Mucosa of stomach (tissue), 1 donor: ENCODE measurements at regions not wholly inside any gene's neighbourhood (a gene's known extent, or its start where the extent isn't known, plus 50 kb on each side); places are given as distances from the start of the nearest gene placed in this dataset.

ENCODE experiments used
- H3K27me3 ChIP-seq: one replicate; pipeline ENCODE4 v1.7.0; 2013; ENCODE audit warnings: mild to moderate bottlenecking, low read length; ENCODE audit not compliant: control insufficient read depth, insufficient read depth
- H3K36me3 ChIP-seq: one replicate; pipeline ENCODE4 v1.7.0; 2013; ENCODE audit warnings: low read length; ENCODE audit not compliant: control insufficient read depth, insufficient read depth
- H3K4me1 ChIP-seq: one replicate; pipeline ENCODE4 v1.7.0; 2013; ENCODE audit warnings: mild to moderate bottlenecking, low read length; ENCODE audit not compliant: control insufficient read depth, insufficient read depth
- H3K4me3 ChIP-seq: one replicate; pipeline ENCODE4 v1.7.0; 2013; ENCODE audit warnings: low read length
- H3K9ac ChIP-seq: one replicate; pipeline ENCODE4 v1.7.0; 2013; ENCODE audit warnings: mild to moderate bottlenecking, low read length, moderate library complexity
- H3K9me3 ChIP-seq: one replicate; pipeline ENCODE4 v1.7.0; 2013; ENCODE audit warnings: mild to moderate bottlenecking, low read length, moderate library complexity; ENCODE audit not compliant: control insufficient read depth
- donor health status: Pancreatic carcinoma.

DNA sequence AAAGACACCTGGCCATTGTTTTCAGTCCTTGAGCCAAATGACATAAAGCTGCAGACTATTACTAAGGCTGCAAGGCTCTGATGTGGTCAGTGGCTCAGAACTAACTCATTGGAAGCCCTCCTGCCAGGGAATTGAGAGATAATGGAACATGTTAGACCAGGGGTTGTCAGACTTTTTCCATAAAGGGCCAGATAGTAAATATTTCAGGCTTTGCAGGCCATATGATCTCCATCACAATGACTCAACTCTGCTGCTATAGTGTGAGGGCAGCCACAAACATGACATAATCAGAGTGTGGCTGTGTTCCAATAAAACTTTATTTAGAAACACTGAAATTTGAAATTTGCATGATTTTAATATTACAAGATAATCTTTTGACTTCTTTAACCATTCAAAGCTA, 140.3 kb downstream of the TMEM30B start:
- Histone ChIP-seq H3K4me3 (no peak overlapping the region), H3K36me3 (no peaks in the 10 kb centered on the region), H3K9me3 (no peaks in the 10 kb centered on the region), H3K27me3 (no peaks in the 10 kb centered on the region), H3K4me1 (no peaks in the 10 kb centered on the region), H3K9ac (no peak overlapping the region)

- H3K36me3 ChIP-seq = no peaks in the 10 kb centered on the region
- no peak overlapping the region for H3K9ac ChIP-seq
- H3K4me3 ChIP-seq = no peak overlapping the region
- H3K27me3 ChIP-seq = no peaks in the 10 kb centered on the region
- no peaks in the 10 kb centered on the region for H3K9me3 ChIP-seq
- no peaks in the 10 kb centered on the region for H3K4me1 ChIP-seq
Observed at GRCh38 chr14:61140271-61140670, 140.9 kb downstream of the TMEM30B start.

DNA sequence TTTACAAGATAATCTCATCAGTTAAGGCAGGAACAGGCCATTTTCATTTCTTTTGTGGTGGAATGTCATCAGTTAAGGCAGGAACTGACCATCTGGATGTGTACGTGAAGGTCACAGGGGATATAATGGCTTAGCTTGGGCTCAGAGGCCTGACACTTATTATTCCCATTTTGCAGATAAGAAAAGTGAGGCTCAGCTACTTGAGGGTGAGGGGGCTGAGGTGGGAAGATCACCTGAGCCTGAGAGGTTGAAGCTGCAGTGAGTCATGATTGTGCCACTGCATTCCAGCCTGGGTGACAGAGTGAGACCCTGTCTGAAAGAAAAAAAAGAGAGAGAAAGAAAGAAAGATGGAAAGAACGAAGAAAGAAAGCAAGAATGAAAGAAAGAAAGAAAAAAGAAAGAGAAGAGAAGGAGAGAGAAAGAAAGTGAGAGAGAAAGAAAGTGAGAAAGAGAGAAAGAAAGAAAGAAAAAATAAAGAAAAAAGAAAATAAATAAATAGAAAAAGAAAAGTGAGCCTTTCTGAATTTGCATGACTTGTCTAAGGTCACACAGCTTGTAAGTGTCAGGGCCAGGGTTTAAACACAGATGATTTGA, 142.0 kb downstream of the TMEM30B start:
- Histone ChIP-seq H3K4me1 (no peaks in the 10 kb centered on the region), H3K4me3 (no peak overlapping the region), H3K9ac (no peak overlapping the region), H3K27me3 (no peaks in the 10 kb centered on the region), H3K9me3 (no peaks in the 10 kb centered on the region), H3K36me3 (no peaks in the 10 kb centered on the region)

DNA sequence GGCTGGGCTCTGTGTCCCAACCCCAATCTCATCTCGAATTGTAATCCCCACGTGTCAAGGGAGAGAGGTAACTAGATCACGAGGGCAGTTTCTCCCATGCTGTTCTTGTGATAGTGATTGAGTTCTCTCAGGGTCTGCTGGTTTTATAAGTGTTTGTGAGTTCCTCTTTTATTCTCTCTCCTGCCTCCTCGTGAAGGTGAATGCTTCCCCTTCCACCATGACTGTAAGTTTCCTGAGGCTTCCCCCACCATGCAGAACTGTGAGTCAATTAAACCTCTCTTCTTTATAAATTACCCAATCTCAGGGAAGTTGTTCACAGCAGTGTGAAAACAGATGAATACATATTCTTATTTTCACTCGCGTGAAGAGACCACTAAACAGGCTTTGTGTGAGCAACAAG, 148.2 kb downstream of the TMEM30B start:
- Histone ChIP-seq H3K27me3 (no peaks in the 10 kb centered on the region), H3K9ac (no peak overlapping the region), H3K4me1 (no peaks in the 10 kb centered on the region), H3K4me3 (no peak overlapping the region), H3K9me3 (no peaks in the 10 kb centered on the region), H3K36me3 (no peaks in the 10 kb centered on the region)

- Histone ChIP-seq H3K9me3 (no peaks in the 10 kb centered on the region), H3K4me3 (no peak overlapping the region), H3K4me1 (no peaks in the 10 kb centered on the region), H3K9ac (no peak overlapping the region), H3K36me3 (no peaks in the 10 kb centered on the region), H3K27me3 (no peaks in the 10 kb centered on the region)
Observed at GRCh38 chr14:61132336-61132735, 148.8 kb downstream of the TMEM30B start.

GRCh38 chr14:61130512-61131260, 149.6 kb downstream of the SLC38A6 start:
- Histone ChIP-seq H3K9me3 (no peaks in the 10 kb centered on the region), H3K27me3 (no peaks in the 10 kb centered on the region), H3K36me3 (no peaks in the 10 kb centered on the region), H3K4me3 (no peak overlapping the region), H3K4me1 (peaks cover 2% of the 10 kb centered on the region), H3K9ac (no peak overlapping the region)

- Histone ChIP-seq H3K4me1 (peaks cover 3% of the 10 kb centered on the region), H3K4me3 (no peak overlapping the region), H3K9me3 (no peaks in the 10 kb centered on the region), H3K9ac (no peak overlapping the region), H3K27me3 (no peaks in the 10 kb centered on the region), H3K36me3 (no peaks in the 10 kb centered on the region)
Observed at GRCh38 chr14:61129168-61129745, 148.2 kb downstream of the SLC38A6 start.

GRCh38 chr14:61128382-61129167, 147.5 kb downstream of the SLC38A6 start:
- no peak overlapping the region for H3K9ac ChIP-seq
- H3K9me3 ChIP-seq = no peaks in the 10 kb centered on the region
- H3K36me3 ChIP-seq = no peaks in the 10 kb centered on the region
- no peak overlapping the region for H3K4me3 ChIP-seq
- no peaks in the 10 kb centered on the region for H3K27me3 ChIP-seq
- H3K4me1 ChIP-seq = peaks cover 3% of the 10 kb centered on the region

DNA sequence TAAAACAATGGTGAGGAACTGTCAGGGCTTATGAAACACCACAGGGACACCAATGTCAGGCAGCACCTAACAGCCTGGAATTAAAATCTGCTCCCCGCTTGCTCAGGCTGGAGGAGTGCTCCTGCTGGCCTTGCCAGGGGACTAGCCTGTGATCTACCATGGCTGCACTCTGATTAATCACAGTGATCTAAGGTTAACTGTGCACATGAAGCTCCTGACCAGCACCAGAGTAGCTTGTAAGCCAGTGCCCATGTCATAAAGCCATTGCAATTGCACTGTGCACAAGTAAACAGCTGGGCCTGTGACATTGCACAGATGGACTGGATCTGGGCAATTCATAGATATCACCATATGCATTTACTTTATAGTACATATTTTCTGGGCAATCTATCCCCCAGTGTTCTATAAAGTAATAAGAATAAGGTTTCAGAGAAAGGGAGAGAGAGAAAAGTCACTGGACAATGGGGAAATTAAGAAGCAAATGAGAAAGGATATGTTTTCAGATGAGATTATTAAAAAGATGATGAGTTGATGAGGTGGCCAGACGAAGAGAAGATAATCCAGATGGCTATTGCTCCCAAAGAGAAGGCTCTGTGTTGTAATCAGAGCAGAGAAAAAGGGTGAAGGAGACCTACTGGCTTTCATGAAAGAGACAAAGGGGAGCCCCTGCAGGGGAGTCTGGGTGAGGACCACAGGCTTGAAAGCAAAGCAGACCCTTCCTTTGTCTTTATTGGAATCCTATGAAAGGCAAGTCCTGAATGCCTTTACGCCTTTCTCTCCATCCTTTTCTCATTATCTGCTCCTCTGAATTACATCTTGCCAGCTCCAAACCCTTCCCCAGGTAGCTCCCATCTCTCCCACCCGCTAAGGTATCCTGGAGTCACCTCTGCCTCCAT, 145.8 kb downstream of the SLC38A6 start:
- Histone ChIP-seq H3K36me3 (no peaks in the 10 kb centered on the region), H3K4me3 (no peak overlapping the region), H3K4me1 (peaks cover 3% of the 10 kb centered on the region), H3K27me3 (no peaks in the 10 kb centered on the region), H3K9me3 (no peaks in the 10 kb centered on the region), H3K9ac (no peak overlapping the region)

DNA sequence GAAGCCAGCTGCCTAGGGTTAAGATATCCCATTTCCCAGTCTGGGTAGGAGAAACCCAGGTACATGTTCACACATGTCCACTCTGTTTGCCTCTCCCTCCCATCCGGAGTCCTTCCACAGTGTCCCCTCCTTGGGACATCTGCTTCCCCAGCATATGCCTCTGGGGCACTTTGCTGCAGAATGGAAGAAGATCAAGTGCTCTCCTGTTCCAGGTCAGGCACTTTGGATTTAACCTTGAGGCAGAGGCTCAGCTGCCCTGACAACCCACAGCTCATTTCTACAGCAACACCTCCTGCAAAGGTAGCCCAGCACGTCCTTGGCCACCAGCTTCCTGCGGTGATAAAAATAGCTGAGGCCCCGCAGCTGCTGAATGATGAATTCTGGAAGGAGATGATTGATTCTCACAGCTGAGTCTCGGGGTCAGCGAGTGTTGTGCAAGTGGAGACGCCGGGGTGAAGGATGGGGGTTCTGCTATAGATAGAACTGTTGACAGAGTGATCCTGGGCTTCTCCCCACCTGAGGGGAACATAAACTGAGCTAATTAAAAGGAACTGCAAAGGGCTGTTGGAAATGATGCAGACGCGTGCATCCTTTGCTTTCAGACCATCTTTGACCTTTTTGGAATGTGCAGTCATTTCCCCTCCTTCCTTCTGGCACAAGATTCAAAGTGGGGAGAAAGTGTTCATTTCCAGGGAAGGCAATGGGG, 145.0 kb downstream of the SLC38A6 start:
- no peaks in the 10 kb centered on the region for H3K36me3 ChIP-seq
- no peaks in the 10 kb centered on the region for H3K27me3 ChIP-seq
- no peaks in the 10 kb centered on the region for H3K9me3 ChIP-seq
- H3K9ac ChIP-seq = no peak overlapping the region
- H3K4me3 ChIP-seq = no peak overlapping the region
- peaks cover 9% of the 10 kb centered on the region for H3K4me1 ChIP-seq
